NOMO-1 treated with DMSO at 0.1 percent for 48 hours (cell line): ENCODE measurements at regions not wholly inside any gene's neighbourhood (a gene's known extent, or its start where the extent isn't known, plus 50 kb on each side); places are given as distances from the start of the nearest gene placed in this dataset.

Experiments
- DNase-seq: peaks from one replicate; lab custom pipeline; 2025; ENCODE audit not compliant: unreplicated experiment; lab: John Stamatoyannopoulos, UW

GRCh38 chr10:55280696-55281095 is 479.7 kb upstream of the PCDH15 start:
- no peak for DNase-seq

GRCh38 chr10:55277549-55277948 is 476.5 kb upstream of the PCDH15 start:
- no peak for DNase-seq

DNA sequence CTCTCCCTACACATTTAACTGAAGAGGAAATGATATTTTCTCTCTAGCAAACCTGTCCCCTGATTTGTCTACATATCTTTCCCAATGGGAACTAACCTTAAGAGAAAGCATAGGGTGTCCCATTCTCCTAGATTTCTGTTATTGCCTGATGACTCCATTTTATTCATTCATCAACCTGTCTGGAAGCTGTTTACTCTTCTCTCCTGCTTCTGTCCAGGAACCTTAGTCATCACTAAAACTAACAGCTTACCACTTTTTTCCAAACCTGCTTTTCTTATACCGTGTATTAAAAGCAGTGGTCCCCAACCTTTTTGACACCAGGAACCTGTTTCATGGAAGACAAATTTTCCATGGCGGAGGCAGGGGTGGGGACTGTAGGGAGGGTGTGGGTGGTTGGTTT is 473.3 kb upstream of the PCDH15 start:
- DNase-seq: no peak

DNA sequence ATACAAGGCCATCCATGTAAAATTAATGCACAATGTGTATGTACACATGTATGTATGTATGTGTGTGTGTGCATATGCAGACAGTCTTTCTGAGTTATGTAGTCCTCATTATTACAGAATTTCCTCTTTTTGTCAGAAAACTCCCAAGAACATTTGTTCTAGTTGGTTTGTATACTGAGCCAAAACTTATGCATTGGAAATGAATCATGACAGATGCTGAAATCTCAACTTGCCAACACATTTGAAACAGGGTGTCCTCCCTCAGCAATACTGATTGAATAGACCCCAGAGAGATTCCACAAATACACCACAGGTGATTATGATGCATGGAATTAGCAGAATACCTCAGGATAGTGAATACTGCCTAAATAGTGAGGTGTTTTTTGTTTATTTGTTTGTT is 472.9 kb upstream of the PCDH15 start:
- DNase-seq: no peak

- no peak for DNase-seq
Observed at GRCh38 chr10:55272886-55273285, 471.9 kb upstream of the PCDH15 start.

DNA sequence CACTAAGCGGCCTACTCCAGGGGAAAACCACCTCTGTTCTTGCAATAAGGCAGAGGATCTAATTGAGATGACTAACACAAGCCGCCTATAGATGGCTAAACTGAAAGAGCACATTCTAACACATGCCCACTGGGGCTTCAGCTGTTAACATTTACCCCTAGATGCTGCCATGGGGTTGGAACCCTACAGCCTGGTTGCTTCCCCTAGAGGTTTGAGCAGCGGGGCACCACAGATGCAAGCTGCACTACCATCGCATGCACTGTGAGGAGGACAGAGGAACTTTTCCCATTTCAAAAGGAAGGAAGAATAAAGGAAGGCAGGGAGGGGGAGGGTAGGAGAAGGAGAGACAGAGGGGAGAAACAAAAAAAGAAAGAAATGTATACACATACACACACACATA is 465.8 kb upstream of the PCDH15 start:
- DNase-seq: no peak

GRCh38 chr10:55263327-55263726 is 462.3 kb upstream of the PCDH15 start:
- no peak for DNase-seq

DNA sequence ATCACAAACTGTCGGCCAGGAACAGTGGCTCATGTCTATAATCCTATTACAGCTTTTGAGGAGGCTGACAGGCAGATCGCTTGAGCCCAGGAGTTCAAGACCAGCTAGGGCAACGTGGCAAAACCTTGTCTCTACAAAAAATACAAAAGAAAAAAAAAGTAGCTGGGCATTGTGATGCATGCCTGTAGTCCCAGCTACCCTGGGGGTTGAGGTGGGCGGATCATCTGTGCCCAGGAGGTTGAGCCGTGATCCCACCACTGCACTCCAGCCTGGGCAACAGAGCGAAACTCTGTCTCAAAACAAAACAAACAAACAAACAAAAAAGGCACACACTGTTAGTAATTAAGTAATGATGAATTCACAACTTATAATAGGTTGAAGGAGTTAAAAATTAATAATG is 441.5 kb upstream of the PCDH15 start:
- DNase-seq: no peak

DNA sequence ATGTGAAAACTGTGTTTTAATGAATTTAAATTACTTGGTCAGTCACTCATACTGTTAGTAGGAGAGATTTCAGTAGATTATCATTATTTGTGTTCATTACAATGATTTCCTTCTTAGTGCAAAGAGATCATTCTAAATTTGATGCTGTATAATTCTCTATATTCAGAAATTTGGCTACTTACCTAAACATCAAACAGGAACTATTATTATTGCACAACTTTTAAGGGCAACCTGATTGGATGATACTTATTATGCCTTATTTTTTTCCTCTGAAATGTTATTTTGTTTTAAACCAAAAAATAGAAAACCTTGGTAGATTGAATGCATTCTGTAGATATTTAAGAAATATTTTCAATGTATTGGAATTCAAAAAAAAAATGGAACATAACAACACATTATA is 436.4 kb upstream of the PCDH15 start:
- no peak for DNase-seq

- DNase-seq: no peak
Observed at GRCh38 chr10:55233505-55233904, 432.5 kb upstream of the PCDH15 start.

DNA sequence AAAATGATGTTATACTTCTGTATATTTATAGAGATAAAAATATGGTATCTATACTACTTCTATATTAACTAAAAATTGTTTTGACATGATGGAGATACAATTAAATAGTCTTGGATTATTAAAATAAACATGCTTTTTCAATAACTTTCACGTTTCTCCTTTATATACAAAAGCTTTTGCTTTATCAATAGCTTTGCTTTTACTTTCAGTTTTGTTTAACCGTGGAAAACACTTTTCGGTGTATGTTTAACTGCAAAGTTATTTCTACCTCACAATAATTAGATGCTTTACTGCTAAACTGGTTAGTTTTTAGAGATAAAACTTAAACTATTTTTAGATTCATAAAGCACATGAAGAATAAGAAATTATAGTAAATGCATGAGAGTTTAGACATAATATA is 432.1 kb upstream of the PCDH15 start:
- no peak for DNase-seq

DNA sequence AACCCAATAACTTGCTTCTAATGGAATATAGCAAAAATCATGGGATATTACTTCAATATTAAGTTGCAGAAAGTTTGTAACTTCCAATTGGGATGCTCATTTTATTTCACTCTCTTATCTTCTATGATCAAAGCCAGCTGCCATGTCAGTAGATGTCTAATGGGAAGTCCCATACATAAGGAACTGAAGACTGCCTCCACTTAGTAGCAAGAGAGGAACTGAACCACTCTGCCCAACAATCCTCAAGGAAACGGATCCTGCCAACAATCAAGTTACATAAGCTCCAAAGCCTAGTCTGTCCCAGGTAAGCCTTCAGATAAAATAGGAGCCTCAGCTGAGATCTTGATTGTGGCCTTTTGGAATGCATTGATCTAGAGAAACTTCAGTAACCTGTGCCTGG is 431.5 kb upstream of the PCDH15 start:
- no peak for DNase-seq

DNA sequence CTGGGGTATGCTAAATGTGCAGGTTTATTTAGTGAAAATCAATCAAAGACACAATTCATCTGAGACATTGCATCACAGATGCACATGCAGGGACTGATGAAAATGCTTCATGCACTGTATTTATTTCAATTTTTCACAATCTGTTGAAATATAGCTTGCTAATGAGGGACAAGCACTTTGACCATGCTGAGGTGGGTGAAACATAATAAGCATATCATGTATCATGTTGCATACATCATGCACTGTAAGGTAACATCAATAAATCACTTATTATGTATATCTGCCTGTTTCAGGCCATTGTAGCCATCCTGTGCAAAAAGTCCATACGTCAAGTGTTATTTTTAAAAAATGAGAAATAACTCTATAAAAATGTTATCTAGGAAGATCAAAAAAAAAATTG is 426.9 kb upstream of the PCDH15 start:
- no peak for DNase-seq

DNA sequence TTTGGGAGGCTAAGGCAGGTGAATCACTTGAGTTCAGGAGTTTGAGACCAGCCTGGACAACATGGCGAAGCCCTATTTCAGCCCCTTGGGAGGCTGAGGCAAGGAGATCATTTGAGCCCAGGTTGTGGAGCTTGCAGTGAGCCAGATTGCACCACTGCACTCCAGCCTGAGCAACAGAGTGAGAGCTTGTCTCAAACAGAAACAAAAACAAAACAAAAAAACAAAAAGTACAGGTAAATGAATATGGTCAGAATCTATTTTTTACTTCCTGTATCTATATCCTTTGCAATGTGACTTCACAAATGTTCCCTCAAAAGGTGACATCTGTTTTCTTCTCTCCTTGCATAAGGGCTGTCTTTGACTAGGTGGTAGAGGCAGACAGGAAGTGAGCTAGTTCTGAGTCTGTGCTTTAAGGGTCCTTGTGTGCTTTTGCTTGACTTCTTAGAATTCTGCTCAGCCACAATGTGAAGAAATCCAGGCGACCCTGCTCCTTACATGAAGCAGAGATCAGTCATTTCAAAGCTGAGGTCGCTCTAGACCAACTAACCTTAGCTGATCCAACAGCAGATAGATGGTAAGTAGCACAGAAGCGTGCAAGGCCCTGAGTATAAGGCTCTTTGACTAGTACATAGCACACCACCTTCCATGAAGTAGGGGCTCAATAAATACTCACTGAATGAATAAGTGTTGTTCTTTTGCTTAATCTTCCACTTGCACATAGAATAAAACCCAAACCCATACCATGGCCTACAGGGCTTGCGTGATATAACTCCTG is 423.2 kb upstream of the PCDH15 start:
- no peak for DNase-seq

- no peak for DNase-seq
Observed at GRCh38 chr10:55223352-55223751, 422.3 kb upstream of the PCDH15 start.

DNA sequence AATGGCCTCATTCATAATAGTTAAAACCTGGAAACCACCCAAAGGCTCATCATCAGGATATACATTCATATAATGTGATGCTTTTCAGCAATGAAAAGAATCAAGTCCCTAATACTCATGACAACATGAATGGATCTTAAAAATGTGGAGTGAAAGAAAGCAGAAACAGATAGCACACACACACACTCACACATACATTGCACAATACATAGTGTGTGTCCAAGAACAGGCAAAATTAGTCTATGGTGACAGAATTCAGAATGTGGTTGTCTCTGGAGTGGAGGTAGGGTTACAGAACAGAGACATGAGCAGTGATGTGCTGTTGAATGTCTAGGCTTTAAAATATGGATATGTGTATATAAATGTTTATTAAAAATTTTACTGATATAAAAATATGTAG is 419.9 kb upstream of the PCDH15 start:
- DNase-seq: no peak

GRCh38 chr10:55215699-55216098 is 414.7 kb upstream of the PCDH15 start:
- DNase-seq: no peak

GRCh38 chr10:55214608-55215007 is 413.6 kb upstream of the PCDH15 start:
- DNase-seq: no peak

DNA sequence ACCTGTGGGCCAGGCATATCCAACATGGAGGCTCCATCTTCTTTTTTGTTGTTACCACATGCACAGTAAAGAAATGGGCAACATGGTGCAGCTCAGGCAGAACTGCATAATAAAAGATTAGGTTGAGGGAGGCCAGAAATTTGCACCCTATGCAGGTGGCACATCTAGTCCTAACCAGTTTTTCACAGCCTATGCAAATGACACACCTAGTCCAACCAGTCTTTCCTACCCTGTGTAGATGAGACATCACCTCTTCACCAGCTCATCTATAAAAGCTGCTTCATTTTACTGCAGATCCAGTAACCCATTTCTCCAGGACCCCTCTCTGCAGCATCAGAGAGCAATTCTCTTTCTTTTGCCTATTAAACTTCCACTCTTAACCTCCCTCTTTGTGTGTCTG is 411.0 kb upstream of the PCDH15 start:
- no peak for DNase-seq

GRCh38 chr10:55203874-55204273 is 402.8 kb upstream of the PCDH15 start:
- no peak for DNase-seq

DNA sequence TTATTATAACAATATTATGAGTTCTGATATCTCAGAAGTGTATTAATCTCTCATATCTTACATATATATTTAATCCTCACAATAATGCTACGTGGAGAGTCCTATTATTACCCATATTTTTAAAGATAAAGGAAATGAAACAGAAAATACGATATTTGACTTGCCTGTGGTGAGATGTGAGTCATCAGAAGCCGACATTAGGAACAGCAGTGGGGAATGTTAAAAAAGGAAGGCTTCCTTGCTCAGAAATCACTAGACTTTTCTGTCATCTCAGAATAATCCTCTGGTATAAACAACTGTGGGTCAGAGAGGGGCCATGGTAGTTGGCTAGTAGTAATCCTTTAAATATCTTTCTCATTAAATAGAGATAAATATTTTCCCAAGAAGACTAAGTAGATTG is 402.3 kb upstream of the PCDH15 start:
- DNase-seq: peak; percentile 30

DNA sequence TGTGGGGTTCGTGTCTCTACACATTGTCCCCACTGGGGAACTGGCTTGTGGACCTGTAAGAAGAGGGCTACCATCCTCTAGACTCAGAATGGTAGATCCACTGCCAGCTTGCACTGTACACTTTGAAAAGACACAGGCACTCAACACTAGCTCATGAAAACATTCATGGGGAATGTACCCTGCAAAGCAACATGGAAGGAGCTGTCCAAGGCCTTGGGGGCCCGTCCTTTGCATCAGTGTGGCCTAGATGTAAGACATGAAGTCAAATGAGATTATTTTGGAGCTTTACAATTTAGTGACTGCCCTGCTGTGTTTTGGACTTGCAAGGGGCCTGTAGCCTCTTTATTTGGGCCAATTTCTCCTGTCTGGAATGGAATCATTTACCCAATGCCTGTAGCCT is 399.0 kb upstream of the PCDH15 start:
- no peak for DNase-seq

- no peak for DNase-seq
Observed at GRCh38 chr10:55191236-55191860, 390.3 kb upstream of the PCDH15 start.
